GM18861 (cell line): ENCODE measurements at regions not wholly inside any gene's neighbourhood (a gene's known extent, or its start where the extent isn't known, plus 50 kb on each side); places are given as distances from the start of the nearest gene placed in this dataset.

ENCODE experiments used
- ATAC-seq: cut with Tn5 transposase; IDR thresholded peaks from one replicate; pipeline ENCODE4 v1.9.1; 2021; ENCODE audit not compliant: unreplicated experiment

DNA sequence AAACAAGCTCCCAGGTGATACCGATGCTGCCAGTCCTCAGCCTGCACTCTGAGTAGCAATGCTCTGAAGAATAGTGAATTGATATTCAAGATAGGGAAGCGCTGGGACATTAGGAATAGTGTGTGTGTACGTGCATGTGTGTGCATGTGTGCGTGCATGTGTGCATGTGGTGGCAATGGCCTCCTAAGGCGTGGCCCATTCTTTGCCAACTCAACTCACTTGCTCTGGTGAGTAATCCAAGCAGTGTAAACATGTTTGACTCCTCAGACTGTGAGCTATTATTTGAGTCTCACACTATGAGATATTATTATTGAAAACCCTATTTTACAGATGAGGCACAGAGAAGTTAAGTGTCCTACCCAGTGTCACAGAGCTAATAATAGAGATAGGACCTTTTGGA is 186.6 kb downstream of the RAB11FIP2 start:
- no peak for ATAC-seq

DNA sequence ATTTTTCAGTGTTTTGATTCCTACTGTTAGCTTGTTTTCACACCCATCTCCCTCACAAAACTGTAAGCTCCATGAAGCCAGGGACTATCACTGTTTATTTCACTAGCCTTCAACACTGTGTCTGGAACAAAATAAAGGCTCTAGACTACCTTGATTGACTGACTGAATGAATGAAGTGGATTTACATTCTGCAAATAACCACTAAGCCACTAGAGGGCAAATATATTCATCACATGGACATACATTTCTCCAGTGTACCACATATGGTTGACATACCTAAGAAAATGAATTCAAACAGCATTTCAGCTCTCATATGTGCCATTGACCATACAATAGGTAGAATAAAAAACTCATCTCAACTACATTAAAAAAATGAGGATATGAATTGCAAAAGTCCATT is 185.9 kb downstream of the RAB11FIP2 start:
- no peak for ATAC-seq

DNA sequence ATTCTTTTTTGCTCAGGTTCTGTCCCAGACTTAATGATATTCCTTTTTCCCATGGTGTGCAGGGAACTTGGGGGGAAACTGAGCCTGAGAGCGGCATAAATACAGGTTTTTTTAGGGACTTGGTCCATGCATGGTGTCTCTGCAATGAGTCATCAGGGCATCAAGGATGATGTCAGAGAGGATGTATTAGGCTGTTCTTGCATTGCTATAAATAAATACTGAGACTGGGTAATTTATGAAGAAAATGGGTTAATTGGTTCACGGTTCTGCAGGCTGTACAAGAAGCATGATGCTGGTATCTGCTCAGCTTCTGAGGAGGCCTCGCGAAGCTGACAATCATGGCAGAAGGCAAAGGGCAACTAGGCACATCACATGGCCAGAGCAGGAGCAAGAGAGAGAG is 185.4 kb downstream of the RAB11FIP2 start:
- no peak for ATAC-seq

DNA sequence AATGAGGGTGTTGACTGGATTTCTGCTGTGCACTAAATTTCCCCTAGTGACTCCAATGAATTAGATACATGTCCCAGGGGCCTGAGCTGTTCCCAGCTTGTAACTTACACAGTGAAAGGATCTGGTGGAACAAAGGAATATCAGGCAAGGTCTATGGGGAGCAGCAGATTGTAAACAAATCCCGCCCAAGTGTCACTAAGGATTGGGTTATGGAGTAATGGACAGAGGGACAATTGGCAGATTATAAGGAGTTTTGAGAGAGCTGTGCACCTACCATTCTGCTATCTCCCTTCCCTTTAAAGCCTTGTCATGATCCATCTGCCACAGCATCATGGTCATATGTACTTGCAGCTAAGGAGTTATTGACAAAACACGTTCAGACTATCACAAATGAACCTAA is 183.0 kb downstream of the RAB11FIP2 start:
- no peak for ATAC-seq

DNA sequence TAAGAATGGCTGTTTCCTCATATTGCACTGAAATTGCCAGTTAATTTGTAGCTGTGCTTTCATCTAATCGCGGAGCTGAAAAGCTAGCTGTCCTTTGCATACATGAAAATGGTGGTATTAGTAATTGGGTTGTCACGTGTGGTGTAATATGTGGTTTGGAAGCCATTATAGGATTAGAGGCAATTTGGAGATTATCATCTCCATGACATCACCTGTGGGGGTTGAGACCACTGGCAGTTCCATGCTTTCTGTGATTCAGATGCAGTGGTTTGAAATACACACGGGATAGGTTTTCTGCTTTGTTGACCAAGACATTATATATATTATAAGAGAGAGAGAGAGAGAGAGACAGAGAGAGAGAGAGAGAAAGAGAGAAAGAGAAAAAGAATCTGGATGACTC is 180.8 kb downstream of the RAB11FIP2 start:
- no peak for ATAC-seq

DNA sequence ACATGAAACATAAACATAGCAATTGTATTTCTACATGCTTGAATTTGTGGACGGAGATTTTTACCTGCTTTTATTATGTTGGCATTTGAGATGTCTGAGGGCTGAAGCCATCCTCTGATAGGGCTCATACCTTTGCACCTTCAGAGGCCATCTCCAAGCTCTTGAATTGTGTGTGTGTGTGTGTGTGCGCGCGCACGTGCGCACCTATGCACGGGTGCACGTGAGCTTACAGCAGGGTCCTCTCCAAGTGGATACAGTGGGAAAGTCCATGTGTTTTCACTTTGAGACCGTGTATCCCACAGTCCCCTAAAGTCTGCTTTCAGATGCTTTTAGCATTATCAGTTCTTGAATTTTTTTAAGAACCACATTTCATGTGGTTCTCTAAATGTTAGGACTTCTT is 178.6 kb downstream of the RAB11FIP2 start:
- ATAC-seq: no peak

DNA sequence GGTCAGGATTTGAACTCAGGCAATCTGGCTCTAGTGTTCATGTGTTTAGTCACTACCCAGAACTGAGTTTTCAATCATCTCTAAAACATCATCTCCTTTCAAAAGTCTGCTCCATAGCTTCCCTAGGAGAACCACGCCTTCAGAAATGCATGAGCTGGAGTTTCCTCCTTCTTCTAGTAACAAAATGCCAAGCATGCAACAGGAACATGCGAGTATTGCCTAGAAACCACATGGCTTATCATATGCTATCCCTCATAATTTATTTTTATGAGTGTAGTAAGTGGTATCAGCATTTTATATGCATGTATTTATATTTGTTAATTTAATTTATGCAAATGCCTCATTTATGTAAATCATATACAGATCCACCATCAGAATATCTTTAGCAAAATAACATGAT is 170.9 kb downstream of the RAB11FIP2 start:
- ATAC-seq: no peak

DNA sequence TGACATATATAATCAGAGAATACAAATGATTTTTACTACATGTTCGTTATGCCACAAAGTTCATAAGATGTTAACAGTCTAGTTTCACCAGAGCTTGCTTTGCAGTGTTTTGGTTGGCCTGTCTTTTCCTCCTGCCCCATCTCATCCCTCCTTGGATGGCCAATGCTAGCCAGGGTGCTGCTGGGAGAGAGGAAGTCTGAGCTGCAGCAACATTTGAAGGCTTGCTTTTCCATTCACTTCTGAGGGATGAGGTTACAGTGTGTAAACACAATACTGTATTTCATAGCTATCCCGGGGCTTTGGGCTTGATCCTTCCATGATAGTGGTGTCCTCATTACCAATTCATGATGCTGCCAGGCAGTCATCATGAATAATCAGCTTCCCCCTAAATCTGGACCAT is 170.5 kb downstream of the RAB11FIP2 start:
- no peak for ATAC-seq

DNA sequence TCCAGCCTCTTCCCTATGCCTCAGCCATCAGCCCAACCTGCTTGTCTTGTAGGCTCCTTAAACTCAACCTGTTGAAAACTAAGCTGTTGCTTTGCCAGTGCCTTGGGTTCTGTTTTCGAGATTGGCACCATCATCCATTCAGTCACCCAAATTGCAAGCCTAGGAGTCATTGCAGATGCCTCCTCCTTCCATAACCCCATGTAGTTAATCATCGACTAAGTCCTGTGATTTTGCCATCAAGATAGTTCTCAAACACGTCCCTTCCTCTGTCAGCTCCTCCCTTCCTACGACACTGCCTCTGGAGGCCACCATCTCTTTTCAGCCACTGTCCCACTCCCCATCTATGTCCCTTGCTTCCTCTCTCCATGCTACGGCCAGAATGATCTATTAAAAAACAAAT is 168.1 kb downstream of the RAB11FIP2 start:
- no peak for ATAC-seq

DNA sequence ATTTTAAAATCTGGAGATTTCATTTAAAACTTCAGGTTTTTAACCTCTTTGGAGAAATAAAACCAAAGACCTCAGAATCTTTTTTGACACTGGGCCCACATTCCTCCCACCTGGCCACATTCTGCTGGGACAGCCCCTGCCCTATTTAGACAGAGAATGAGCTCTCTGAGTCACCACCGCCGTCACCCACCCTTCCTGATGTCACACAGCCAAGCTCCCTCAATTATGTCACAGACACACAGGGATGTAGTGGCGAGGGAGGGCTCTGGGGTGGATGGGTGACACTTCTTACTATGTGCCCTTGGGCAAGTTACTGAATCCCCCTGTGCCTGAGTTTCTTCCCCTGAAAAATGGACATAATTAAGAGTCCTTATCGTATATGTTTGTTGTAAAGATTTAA is 162.6 kb downstream of the RAB11FIP2 start:
- ATAC-seq: no peak

DNA sequence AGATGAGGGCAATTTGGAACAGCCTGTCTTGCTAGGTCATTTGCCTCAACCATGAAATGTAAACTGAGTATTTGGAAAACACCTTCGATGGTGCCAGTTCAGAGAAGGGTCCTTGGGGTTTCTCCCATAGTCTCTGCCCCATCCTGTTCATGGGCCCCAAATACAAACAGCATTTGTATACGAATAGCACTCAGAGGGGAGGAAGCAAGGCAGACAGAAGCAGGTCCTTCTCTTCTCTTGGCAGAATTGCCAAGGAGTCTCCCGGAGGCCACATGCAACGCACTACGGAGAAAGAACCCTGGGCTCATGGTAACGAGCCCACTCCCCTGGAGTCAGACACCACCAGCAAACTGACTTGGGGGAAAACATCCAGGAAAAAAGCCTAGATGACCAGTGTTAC is 162.1 kb downstream of the RAB11FIP2 start:
- ATAC-seq: no peak

DNA sequence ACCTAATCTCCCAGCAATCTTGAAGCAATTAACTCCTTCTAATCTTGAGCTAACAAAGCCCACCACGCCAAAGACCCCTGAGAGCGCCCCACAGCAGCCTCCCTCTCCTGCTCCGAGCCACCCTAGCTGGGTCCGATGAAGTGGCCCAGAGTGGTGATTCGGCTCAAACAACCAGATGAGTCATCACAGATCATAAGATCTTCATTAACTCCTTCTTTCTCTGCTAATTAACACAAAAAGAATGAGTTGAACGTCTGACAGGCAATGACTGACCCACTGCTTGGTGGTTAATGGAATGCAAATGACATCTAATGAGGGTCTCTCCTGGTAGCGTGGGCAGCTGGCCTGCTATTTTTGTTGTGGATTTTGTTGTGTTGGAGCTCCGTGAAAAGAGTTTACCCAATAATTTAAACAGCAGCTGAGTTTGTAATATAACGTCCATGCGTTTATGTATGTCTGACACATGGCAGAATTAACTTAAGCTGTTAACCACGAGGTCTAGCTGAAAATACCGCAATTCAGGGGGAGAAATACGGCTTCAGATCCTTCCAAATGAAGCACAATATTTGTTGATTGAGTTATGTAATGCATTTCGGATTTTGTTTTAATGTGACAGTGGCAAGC is 161.4 kb downstream of the RAB11FIP2 start:
- no peak for ATAC-seq

DNA sequence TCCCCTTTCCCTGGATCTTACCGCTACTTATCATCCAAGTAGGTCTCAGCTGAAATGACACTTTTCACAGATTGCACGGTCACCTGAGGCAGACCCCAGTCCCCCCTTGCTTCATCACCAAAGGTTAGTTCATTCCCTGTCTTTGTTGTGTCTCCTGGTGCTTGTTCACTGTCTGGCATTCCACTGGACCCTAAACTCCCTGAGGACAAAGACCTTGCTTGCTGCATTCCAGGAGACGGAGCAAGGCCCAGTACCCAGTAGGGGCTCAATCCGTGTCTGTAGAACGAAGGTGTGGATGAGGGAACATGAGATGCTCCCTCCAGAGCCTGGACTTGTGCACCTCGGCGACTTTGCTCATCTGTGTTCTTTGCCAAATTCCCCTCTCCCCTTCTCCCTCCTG is 160.0 kb downstream of the RAB11FIP2 start:
- no peak for ATAC-seq

DNA sequence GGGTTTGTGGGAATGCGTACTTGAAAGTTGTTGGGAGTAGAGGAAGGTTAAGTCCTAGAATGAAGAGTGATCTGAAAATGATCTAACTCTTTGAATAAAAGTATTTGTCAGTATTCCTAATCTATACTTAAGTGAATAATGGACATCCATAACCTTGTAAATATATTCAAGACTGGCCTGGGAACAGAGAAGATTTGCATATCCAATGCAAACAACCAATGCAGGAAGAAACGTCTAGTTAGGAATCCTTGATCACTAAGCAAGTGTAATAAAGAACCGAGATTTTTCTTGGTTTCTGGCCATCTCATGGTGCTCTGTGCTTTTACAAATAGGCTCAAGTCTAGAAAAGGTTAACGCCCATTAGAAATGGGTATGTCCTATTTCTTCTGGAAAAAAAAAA is 157.1 kb downstream of the RAB11FIP2 start:
- ATAC-seq: no peak

DNA sequence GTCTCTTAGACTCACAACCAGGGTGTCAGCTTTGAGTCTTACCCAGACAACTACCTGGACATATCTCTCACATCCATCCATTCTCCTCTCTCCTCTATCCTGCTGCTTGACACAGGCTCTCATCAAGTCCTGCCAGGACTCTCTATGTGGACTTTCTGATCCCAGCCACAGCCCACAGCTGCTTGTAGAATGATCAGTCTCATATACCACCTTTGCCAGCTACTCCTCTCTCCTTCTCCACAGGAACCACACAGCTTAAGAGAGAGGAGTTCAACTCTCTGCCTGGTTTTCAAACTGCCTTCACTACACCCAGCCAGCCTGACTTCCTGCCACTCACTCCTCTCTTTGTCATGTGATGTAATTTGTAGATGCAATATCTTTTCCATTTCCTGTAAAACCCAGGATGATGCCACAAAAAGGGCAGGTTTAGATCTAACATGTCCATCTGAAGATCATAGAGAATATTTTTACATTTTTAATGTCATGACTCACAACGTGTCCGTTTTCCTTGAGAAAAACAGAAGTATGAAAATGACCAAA is 154.0 kb downstream of the RAB11FIP2 start:
- no peak for ATAC-seq

DNA sequence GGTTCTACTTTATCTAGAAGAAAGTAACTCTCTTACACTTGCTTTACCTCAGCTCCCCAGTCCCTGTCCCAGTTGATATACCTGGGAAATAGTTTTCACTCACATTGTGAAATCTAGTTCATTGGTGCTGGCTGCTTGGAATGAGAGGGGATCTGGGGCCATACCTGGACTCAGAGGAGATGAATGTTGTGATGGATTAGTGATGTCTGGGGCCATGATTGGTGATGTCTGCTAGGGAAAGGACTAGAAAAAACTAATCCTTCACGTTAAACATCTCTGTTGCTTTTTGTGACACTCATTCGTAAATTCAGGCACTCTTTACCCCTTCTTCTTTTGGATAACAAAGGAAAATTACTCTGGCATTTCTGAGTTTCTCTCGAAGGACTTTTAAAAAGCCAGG is 152.4 kb downstream of the RAB11FIP2 start:
- no peak for ATAC-seq

DNA sequence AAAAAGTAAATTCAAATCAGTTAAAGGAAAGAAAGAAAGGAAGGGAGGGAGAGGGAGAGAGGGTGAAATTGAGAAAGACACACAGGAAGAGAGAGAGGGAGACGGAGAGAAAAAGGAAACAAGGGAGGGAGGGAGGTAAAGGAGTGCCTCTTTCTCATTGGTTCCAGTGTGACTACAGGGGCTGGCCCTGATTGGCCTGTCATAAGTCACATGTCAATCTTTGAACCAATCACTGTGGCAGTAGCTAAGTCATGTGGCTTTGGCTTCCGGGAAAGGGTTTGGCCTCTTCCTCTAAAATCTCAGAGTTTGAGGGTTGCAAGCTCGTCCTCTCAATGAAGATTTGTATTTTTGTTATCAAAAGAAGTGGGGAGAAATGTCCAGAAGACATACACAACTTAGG is 150.2 kb downstream of the RAB11FIP2 start:
- no peak for ATAC-seq

DNA sequence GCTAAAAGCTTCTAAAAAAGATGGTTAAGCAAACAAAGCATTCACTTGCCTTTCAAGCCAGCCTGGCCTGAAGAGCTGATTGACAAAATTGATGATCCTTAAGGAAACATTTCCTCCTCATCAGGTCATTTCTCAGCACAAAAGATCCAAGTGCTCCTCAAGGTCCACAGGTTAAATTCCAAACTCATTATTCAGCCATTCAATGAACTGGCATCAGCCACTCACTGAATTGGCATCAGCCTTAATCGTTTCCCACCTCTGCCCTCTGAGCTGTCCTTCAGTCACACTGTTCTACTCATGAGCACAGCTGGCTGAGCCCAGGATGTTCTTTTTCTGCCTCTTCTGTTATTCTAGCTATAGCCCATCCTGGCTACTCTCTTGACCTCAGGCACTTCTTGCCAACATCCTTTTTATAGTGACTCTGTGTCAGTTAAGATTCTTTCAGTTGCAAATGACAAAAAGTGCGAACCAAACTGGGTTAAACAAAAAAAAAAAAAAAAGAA is 147.5 kb downstream of the RAB11FIP2 start:
- no peak for ATAC-seq

DNA sequence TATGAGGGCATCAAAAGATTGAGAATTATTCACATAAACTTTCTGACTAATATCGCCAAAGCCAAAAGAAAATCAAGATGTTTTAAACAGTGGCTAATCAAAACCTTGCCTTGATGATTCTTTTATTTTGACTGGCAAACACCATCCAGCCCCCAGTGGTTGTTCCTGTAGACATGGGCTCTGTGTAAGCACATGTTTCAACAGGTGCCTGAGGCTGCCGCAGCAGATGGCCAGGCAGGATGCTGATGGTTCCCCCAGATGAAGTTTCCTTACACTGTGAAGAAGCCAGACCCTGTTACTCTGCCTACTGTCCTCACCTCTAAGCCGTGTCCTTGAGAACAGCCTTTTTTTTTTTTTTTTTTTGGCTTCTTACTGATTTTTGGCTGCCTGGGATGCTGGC is 146.5 kb downstream of the RAB11FIP2 start:
- ATAC-seq: no peak

DNA sequence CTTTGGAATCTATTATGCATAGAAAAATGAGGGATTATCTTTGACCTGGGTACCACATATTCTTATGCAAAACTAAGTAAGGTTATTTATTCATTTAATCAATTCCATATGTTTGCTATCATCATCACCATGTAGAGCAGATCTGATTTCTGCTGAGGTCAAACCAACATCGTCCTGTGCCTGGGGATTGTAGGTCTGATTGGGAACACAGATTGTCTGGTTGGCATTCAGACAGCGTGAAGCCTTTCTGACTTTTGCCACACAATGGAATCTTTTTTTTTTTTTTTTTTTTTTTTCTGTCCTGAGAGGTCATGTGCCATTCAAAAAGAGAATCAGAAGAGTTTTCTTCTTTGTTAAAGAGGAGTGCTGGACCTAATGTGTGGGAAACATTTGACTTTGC is 142.9 kb downstream of the RAB11FIP2 start:
- no peak for ATAC-seq

DNA sequence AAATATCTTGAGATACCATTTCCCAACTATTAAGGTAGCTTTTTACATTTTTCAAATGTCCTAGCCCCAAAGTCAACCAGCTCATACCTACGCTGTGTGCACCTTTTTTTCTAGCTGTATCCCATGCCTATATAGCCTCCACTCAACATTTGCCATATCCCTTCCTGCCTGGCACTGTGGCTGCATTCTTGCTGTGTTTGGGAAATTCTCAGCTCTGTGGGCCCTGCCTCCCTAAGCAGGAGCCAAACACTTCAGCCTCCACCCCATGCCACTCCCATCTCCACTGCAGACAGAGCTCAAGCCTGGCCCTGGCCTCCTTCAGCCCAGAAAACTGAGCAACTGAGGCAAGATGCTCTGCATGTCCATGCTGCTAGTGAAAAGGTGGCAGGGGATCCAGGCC is 141.3 kb downstream of the RAB11FIP2 start:
- no peak for ATAC-seq

DNA sequence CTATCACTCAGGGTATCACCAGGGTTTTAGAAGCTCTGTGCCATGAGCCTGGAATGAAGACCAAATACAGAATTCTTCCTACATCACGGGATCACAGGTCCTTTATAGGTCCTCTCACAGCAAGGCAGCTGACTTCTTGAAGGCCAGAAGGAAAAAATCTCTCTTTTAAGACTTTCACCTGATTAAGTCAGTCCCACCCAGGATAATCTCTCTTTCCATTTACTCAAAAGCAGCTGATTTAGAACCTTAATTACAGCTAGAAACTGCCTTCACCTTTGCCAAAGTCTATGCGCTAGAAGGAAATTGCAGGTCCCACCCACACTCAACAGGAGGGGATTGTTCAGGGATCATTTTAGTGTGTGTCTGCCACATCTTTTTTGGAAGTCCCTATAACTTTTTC is 135.1 kb downstream of the RAB11FIP2 start:
- no peak for ATAC-seq

DNA sequence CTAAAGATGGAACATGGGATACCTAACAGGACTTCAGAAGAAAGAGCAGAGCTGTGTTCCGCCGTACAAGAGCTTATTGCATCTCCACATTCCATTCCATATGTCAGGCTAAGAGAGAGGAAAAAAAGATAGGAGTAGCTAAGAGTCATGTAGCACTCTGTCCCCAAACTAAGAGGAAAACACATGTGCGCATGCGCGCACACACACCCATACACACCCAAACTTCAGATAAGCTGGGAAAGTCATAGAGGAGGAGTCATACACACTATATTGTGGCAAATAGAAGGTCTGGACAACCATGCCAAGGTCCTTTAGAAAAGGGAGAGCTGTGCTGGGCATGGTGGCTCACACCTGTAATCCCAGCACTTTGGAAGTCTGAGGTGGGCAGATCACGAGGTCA is 132.4 kb downstream of the RAB11FIP2 start:
- no peak for ATAC-seq
